ENCODE measurements at regions not wholly inside any gene's neighbourhood (a gene's known extent, or its start where the extent isn't known, plus 50 kb on each side); places are given as distances from the start of the nearest gene placed in this dataset.

- TF ChIP-seq CTCF (IDR thresholded peaks at IDR 0.05; ENCODE audit: insufficient read depth, low read depth, low read length, missing control alignments), result no peak
- H3K4me3 ChIP-seq (ENCODE audit: low read depth, low read length), result no peak overlapping the region
- no peak for DNase-seq (ENCODE audit: low read depth)
Observed at GRCh38 chr18:60319129-60319528, 53.4 kb downstream of the MC4R start.

- no peak for TF ChIP-seq CTCF (IDR thresholded peaks at IDR 0.05; ENCODE audit: insufficient read depth, low read depth, low read length, missing control alignments)
- no peak overlapping the region for H3K4me3 ChIP-seq (ENCODE audit: low read depth, low read length)
- no peak for DNase-seq (ENCODE audit: low read depth)
Observed at GRCh38 chr18:60311676-60312360, 60.8 kb downstream of the MC4R start.

- TF ChIP-seq CTCF (IDR thresholded peaks at IDR 0.05; ENCODE audit: insufficient read depth, low read depth, low read length, missing control alignments), result no peak
- H3K4me3 ChIP-seq (ENCODE audit: low read depth, low read length), result no peak overlapping the region
- no peak for DNase-seq (ENCODE audit: low read depth)
Observed at GRCh38 chr18:60295674-60296073, 76.9 kb downstream of the MC4R start.

GRCh38 chr18:60292186-60292585 lies 80.4 kb downstream of the MC4R start:
- no peak overlapping the region for H3K4me3 ChIP-seq (ENCODE audit: low read depth, low read length)
- TF ChIP-seq CTCF (IDR thresholded peaks at IDR 0.05; ENCODE audit: insufficient read depth, low read depth, low read length, missing control alignments), result no peak
- DNase-seq (ENCODE audit: low read depth), result no peak

GRCh38 chr18:60279391-60279790 lies 93.2 kb downstream of the MC4R start:
- no peak for TF ChIP-seq CTCF (IDR thresholded peaks at IDR 0.05; ENCODE audit: insufficient read depth, low read depth, low read length, missing control alignments)
- no peak for DNase-seq (ENCODE audit: low read depth)
- H3K4me3 ChIP-seq (ENCODE audit: low read depth, low read length), result no peak overlapping the region

- DNase-seq (ENCODE audit: low read depth), result no peak
- no peak overlapping the region for H3K4me3 ChIP-seq (ENCODE audit: low read depth, low read length)
- TF ChIP-seq CTCF (IDR thresholded peaks at IDR 0.05; ENCODE audit: insufficient read depth, low read depth, low read length, missing control alignments), result no peak
Observed at GRCh38 chr18:60277855-60278480, 94.6 kb downstream of the MC4R start.
